ENCODE measurements at regions not wholly inside any gene's neighbourhood (a gene's known extent, or its start where the extent isn't known, plus 50 kb on each side); places are given as distances from the start of the nearest gene placed in this dataset.

DNA sequence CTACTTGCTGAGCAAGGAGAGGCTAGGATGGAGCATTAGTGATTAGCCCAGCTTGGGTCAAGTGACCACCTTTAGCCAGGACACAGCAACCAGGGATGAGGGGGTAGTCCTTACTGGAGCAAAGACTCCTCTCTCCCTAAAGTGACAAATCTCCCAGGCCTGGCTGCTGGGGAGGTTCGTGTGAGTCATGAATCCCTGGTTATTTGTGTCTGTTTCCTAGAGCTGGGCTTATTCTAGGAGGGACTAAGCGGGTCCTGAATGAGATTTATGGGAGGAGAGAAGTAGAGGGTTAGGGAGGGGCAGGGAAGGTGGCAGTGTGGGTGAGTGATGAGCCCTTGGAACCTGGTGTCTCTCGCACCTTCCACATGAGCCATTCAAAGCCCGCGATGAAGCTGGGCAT, 487.3 kb downstream of the TSHZ3 start:
- TF ChIP-seq, protein P1, sequence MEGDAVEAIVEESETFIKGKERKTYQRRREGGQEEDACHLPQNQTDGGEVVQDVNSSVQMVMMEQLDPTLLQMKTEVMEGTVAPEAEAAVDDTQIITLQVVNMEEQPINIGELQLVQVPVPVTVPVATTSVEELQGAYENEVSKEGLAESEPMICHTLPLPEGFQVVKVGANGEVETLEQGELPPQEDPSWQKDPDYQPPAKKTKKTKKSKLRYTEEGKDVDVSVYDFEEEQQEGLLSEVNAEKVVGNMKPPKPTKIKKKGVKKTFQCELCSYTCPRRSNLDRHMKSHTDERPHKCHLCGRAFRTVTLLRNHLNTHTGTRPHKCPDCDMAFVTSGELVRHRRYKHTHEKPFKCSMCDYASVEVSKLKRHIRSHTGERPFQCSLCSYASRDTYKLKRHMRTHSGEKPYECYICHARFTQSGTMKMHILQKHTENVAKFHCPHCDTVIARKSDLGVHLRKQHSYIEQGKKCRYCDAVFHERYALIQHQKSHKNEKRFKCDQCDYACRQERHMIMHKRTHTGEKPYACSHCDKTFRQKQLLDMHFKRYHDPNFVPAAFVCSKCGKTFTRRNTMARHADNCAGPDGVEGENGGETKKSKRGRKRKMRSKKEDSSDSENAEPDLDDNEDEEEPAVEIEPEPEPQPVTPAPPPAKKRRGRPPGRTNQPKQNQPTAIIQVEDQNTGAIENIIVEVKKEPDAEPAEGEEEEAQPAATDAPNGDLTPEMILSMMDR (IDR thresholded peaks at IDR 0.05; ENCODE audit: poor library complexity, severe bottlenecking): no peak
- no peak for TF ChIP-seq MXI1 (conservative IDR thresholded peaks at IDR 0.05; ENCODE audit: poor library complexity, severe bottlenecking)

All from neural cell (in vitro differentiated cells).